ENCODE measurements at regions not wholly inside any gene's neighbourhood (a gene's known extent, or its start where the extent isn't known, plus 50 kb on each side); places are given as distances from the start of the nearest gene placed in this dataset.

DNA sequence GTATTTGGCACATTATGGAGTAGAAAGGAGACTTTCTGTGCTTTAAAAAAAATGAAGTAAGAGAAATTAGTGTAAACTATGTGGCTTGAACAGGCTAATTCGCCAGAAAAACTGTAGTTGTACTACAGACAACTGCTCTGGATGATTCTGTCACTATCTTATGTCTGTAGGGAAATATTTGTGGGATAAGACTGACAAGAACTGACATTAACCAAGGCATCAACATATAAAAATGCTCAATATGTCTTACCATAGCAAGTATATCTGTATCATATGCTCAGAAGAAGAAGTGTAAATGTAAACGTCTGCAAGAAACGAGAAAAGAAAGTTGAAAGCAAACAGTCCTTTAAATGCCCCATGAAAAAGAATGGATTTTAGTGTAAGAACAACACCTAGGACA is 1545.0 kb downstream of the CDH8 start:
- Histone ChIP-seq H3K27me3 (no peaks in the 10 kb centered on the region), H3K9me3 (no peaks in the 10 kb centered on the region), H3K4me3 (no peak overlapping the region), H3K27ac (no peak overlapping the region), H3K4me1 (no peaks in the 10 kb centered on the region), H3K36me3 (no peaks in the 10 kb centered on the region)
- TF ChIP-seq, protein P1, sequence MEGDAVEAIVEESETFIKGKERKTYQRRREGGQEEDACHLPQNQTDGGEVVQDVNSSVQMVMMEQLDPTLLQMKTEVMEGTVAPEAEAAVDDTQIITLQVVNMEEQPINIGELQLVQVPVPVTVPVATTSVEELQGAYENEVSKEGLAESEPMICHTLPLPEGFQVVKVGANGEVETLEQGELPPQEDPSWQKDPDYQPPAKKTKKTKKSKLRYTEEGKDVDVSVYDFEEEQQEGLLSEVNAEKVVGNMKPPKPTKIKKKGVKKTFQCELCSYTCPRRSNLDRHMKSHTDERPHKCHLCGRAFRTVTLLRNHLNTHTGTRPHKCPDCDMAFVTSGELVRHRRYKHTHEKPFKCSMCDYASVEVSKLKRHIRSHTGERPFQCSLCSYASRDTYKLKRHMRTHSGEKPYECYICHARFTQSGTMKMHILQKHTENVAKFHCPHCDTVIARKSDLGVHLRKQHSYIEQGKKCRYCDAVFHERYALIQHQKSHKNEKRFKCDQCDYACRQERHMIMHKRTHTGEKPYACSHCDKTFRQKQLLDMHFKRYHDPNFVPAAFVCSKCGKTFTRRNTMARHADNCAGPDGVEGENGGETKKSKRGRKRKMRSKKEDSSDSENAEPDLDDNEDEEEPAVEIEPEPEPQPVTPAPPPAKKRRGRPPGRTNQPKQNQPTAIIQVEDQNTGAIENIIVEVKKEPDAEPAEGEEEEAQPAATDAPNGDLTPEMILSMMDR (IDR thresholded peaks at IDR 0.05 in 4 of 5, conservative IDR thresholded peaks at IDR 0.05 in 1 of 5) = no peak
- no peak for TF ChIP-seq POLR2A (IDR thresholded peaks at IDR 0.05)
- ATAC-seq = no peak
- in situ Hi-C loops (cut with MboI; ENCODE audit: low sequenced_read_pairs in 4 of 4) (no loop called here), intact Hi-C loops (cut with DNase I; ENCODE audit: low total_unique reads) (no loop called here)
- no peak for DNase-seq

DNA sequence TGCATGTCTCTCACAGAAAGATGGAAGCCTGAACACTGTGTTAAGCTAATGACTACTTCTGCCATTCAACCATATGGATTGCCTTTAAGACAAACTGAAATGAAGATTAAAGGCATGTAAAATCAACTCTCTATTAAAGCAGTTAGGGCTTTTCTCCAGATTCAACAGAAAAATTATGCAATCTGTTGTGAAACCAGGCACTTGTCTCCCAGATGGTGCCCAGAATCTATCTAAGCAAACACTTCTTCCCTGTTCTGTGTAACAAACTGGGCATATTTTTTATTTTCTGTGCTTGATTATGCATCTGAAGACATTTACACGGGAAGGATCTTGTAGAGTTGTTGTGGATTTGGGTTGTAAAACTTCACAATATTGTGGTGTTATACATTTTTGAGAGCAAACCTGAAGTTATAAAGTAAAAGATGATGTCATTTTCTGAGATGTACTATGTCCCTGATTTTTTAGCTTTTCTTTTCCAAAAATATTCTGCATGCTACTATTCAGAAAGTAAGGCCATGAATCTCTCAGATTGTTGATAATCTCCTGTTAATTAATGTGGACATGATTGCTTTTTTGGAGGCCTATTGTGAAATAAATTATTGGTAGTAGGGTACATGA is 1550.3 kb downstream of the CDH8 start:
- no peaks in the 10 kb centered on the region for H3K9me3 ChIP-seq
- ATAC-seq (no peak), DNase-seq (no peak)

DNA sequence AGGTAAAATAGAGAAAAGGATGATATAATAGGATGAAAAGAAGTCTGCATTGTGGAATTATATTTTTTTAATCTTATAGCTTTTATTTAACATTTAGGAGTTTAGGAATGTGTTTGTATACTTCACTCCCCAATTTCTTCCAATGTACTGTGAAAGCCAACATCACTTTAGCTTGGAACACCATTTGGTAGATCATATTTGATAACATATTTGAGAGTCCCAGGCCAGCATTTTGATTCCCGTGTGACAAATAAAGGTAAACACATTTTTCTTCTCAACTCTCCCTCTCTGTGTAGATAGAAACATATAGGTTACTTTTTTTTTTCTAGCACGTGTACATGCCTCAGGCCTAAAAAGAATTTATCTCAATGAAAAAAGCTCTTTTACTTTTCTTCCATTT is 1551.3 kb downstream of the CDH8 start:
- H3K27me3 ChIP-seq = no peaks in the 10 kb centered on the region
- H3K4me3 ChIP-seq = no peak overlapping the region
- H3K36me3 ChIP-seq = no peaks in the 10 kb centered on the region
- in situ Hi-C loops (cut with MboI; ENCODE audit: low sequenced_read_pairs in 4 of 4) = no loop called here
- H3K4me1 ChIP-seq = no peaks in the 10 kb centered on the region
- intact Hi-C loops (cut with DNase I; ENCODE audit: low total_unique reads) = no loop called here
- H3K27ac ChIP-seq = no peak overlapping the region
- no peaks in the 10 kb centered on the region for H3K9me3 ChIP-seq
- DNase-seq (no peak), ATAC-seq (no peak)
- no peak for TF ChIP-seq POLR2A (IDR thresholded peaks at IDR 0.05)
- TF ChIP-seq, protein P1 (IDR thresholded peaks at IDR 0.05 in 4 of 5, conservative IDR thresholded peaks at IDR 0.05 in 1 of 5) = no peak

More for the DNA sequence above, 1550.3 kb downstream of the CDH8 start:
- intact Hi-C loops (cut with DNase I; ENCODE audit: low total_unique reads) (no loop called here), in situ Hi-C loops (cut with MboI; ENCODE audit: low sequenced_read_pairs in 4 of 4) (no loop called here)
- no peaks in the 10 kb centered on the region for H3K27me3 ChIP-seq
- H3K4me3 ChIP-seq = no peak overlapping the region
- no peak overlapping the region for H3K27ac ChIP-seq
- H3K36me3 ChIP-seq = no peaks in the 10 kb centered on the region
- TF ChIP-seq POLR2A (IDR thresholded peaks at IDR 0.05) = no peak
- no peaks in the 10 kb centered on the region for H3K4me1 ChIP-seq

DNA sequence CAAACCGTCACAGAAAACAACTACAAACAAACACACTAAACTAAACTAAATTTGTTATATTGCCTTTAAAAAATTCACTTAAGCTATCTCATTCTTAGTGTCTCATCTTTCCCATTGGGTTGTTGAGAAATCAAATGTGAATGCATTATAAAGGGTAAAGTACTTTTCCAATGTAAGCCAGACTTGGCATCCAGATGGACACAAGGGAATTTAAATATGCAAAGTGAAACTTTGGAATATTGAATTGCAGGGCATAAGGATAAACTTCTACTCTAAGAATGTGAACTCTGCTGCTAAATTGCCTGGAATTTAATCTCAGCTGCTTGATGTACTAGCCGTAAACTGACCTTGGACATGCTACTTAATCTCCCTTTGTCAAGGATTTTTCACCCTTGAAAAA is 1554.6 kb downstream of the CDH8 start:
- intact Hi-C loops (cut with DNase I; ENCODE audit: low total_unique reads) (no loop called here), in situ Hi-C loops (cut with MboI; ENCODE audit: low sequenced_read_pairs in 4 of 4) (no loop called here)
- Histone ChIP-seq H3K27me3 (no peaks in the 10 kb centered on the region), H3K4me1 (no peaks in the 10 kb centered on the region), H3K27ac (no peak overlapping the region), H3K36me3 (no peaks in the 10 kb centered on the region), H3K9me3 (no peaks in the 10 kb centered on the region), H3K4me3 (no peak overlapping the region)
- no peak for TF ChIP-seq POLR2A (IDR thresholded peaks at IDR 0.05)
- TF ChIP-seq, protein P1 (IDR thresholded peaks at IDR 0.05 in 4 of 5, conservative IDR thresholded peaks at IDR 0.05 in 1 of 5) = no peak
- ATAC-seq (no peak), DNase-seq (no peak)

DNA sequence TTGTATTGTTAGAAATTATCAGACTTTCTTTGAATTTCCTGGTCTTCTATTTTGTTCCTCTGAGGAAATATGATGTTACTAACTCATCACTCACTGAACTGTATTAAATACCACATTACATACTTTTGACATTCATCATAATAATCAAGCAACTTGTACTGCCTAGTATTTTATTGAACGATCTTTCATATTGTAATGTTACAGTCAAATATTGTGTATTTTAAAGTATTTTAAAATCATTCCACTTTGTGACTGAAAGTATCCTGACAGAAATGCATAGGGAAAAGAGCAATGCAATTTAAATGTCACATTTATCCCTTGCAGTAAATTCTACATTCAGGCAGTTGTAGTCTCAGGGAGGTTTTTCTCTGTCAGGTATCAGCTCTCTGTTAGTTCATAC is 1557.4 kb downstream of the CDH8 start:
- no peak overlapping the region for H3K27ac ChIP-seq
- no peaks in the 10 kb centered on the region for H3K36me3 ChIP-seq
- DNase-seq (no peak), ATAC-seq (no peak)
- intact Hi-C loops (cut with DNase I; ENCODE audit: low total_unique reads) (no loop called here), in situ Hi-C loops (cut with MboI; ENCODE audit: low sequenced_read_pairs in 4 of 4) (no loop called here)
- H3K9me3 ChIP-seq = no peaks in the 10 kb centered on the region
- H3K27me3 ChIP-seq = no peaks in the 10 kb centered on the region
- H3K4me3 ChIP-seq = no peak overlapping the region
- no peaks in the 10 kb centered on the region for H3K4me1 ChIP-seq
- TF ChIP-seq, protein P1 (IDR thresholded peaks at IDR 0.05 in 4 of 5, conservative IDR thresholded peaks at IDR 0.05 in 1 of 5) = no peak
- TF ChIP-seq POLR2A (IDR thresholded peaks at IDR 0.05) = no peak
